ENCODE measurements at regions not wholly inside any gene's neighbourhood (a gene's known extent, or its start where the extent isn't known, plus 50 kb on each side); places are given as distances from the start of the nearest gene placed in this dataset.

DNA sequence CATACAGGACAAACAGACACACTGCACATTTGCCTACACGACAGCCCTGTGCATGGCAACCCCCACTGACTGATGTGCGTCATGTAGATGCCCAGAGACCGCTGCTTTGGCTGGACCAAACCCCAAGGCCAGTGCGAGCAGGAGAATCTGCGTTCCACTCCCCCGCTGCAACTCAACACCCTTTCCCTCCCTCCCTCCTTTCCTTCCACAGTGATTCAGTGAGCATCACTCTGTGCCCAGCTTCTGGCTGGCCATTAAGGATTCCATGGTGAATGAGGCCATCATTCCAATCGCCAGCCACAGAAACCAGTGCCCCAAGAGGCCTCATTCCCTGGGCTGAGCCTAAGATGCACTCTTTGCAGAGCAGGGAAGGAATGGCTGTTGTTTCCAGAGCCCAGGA lies 61.6 kb downstream of the GSX1 start:
- intact Hi-C loops (cut with DNase I), result no loop called here
- WGBS, 4 donors, result 64 to 72% (median 70%) methylated on average over 7 of the region's 7 CpGs
- H3K36me3 ChIP-seq, result no peaks in the 10 kb centered on the region
- no peak overlapping the region for H3K27ac ChIP-seq
- DNase-seq (no peak), ATAC-seq (no peak)
- peaks cover 0 to 60% (median 0%) of the 10 kb centered on the region in 9 donors for H3K27me3 ChIP-seq
- no peak for TF ChIP-seq POLR2A (IDR thresholded peaks at IDR 0.05)
- TF ChIP-seq, protein P1, sequence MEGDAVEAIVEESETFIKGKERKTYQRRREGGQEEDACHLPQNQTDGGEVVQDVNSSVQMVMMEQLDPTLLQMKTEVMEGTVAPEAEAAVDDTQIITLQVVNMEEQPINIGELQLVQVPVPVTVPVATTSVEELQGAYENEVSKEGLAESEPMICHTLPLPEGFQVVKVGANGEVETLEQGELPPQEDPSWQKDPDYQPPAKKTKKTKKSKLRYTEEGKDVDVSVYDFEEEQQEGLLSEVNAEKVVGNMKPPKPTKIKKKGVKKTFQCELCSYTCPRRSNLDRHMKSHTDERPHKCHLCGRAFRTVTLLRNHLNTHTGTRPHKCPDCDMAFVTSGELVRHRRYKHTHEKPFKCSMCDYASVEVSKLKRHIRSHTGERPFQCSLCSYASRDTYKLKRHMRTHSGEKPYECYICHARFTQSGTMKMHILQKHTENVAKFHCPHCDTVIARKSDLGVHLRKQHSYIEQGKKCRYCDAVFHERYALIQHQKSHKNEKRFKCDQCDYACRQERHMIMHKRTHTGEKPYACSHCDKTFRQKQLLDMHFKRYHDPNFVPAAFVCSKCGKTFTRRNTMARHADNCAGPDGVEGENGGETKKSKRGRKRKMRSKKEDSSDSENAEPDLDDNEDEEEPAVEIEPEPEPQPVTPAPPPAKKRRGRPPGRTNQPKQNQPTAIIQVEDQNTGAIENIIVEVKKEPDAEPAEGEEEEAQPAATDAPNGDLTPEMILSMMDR (IDR thresholded peaks at IDR 0.05), result no peak
- no peak overlapping the region for H3K4me3 ChIP-seq
- H3K9me3 ChIP-seq, result no peaks in the 10 kb centered on the region
- H3K4me1 ChIP-seq, result no peaks in the 10 kb centered on the region

DNA sequence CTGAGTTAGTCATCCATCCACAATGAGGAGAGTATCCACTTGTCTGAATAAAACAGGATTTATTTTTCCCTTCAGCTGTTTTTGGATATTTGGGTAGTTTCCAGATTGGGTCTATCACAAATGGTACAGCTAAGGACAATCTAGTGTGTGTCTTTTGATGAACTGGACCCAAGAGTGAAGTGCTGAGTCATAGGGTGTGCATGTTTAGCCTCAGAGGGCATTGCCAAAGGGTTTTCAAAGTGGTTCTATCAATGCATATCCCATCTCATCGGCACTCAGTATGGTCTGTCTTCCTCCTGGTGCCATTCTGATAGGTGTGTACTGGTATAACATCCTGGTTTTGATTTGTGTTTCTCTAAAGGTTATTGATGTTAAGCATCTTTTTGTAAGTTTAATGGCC lies 62.3 kb downstream of the GSX1 start:
- Histone ChIP-seq H3K4me3 (no peak overlapping the region), H3K9me3 (no peaks in the 10 kb centered on the region), H3K27ac (no peak overlapping the region), H3K27me3 (peaks cover 0 to 57% (median 3%) of the 10 kb centered on the region in 9 donors), H3K4me1 (no peaks in the 10 kb centered on the region), H3K36me3 (no peaks in the 10 kb centered on the region)
- no peak for DNase-seq
- WGBS, 4 donors, result 45 to 74% (median 58%) methylated on average over 1 of the region's 1 CpG
- TF ChIP-seq, protein P1 (IDR thresholded peaks at IDR 0.05), result no peak
- no peak for TF ChIP-seq POLR2A (IDR thresholded peaks at IDR 0.05)
- intact Hi-C loops (cut with DNase I), result no loop called here
- peak in 2 of 4 donors; percentile 39 to 48 for ATAC-seq

DNA sequence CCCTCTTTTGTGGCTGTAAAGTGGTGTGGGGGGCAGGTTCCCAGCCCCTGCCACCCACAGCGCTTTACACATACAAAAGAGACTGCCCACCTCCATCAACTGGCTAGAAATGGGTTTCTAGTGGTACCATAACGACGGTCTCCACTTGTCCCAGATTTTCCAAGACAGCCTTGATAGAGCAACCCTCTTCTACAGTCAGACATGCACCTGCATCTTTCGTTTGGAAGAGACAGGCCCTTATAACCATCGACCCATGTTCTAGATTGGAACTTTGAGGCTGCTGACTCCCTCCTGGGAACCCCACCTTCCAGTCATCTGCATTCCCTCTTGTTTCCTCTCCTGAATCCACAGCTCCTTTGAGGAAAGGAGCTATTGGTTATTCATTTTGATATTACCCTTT lies 63.1 kb downstream of the GSX1 start:
- WGBS, 4 donors, result 80 to 89% (median 86%) methylated on average over 5 of the region's 5 CpGs
- DNase-seq, result no peak
- intact Hi-C loops (cut with DNase I), result no loop called here
- Histone ChIP-seq H3K9me3 (no peaks in the 10 kb centered on the region), H3K27ac (no peak overlapping the region), H3K4me3 (no peak overlapping the region), H3K27me3 (peaks cover 0 to 55% (median 3%) of the 10 kb centered on the region in 9 donors), H3K4me1 (peaks cover 0 to 1% (median 0%) of the 10 kb centered on the region in 12 donors), H3K36me3 (no peaks in the 10 kb centered on the region)
- ATAC-seq, result no peak
- TF ChIP-seq, protein P1 (IDR thresholded peaks at IDR 0.05), result no peak
- no peak for TF ChIP-seq POLR2A (IDR thresholded peaks at IDR 0.05)

DNA sequence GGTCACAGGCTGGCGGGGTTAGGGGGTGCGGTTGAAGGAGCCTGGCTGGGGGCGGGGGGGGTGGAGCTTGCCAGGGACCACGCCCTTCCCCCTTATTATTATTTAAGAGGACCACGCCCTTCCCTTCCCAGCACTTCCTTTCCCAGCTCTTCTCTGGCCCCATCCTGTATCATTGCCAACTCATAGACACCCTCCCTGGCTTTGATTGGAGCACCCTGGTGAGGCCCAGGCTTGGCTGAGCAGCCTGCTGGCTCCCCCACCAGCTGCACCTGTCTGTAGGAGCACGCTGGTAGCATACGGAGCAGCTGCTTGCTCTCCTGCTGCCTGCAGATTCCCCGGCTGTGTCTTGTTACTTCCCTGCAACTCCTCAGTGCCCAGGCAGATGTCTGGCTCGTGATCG lies 62.5 kb upstream of the PDX1 start:
- 64 to 77% (median 70%) methylated on average over 9 to 10 of the region's 10 CpGs for WGBS, 4 donors
- Histone ChIP-seq H3K9me3 (no peaks in the 10 kb centered on the region), H3K36me3 (no peaks in the 10 kb centered on the region), H3K4me3 (no peak overlapping the region), H3K4me1 (peaks cover 0 to 5% (median 0%) of the 10 kb centered on the region in 12 donors), H3K27me3 (peaks cover 0 to 40% (median 4%) of the 10 kb centered on the region in 9 donors), H3K27ac (no peak overlapping the region)
- ATAC-seq (no peak), DNase-seq (no peak)
- intact Hi-C loops (cut with DNase I), result no loop called here
- no peak for TF ChIP-seq POLR2A (IDR thresholded peaks at IDR 0.05)
- TF ChIP-seq, protein P1 (IDR thresholded peaks at IDR 0.05), result no peak
